Ovary (tissue), 7 donors: ENCODE measurements at regions not wholly inside any gene's neighbourhood (a gene's known extent, or its start where the extent isn't known, plus 50 kb on each side); places are given as distances from the start of the nearest gene placed in this dataset.

ENCODE experiments used
- DNase-seq, 5 donors: peaks; one replicate each; pipeline ENCODE4 v3.0.0-alpha.2; 2019 to 2020
- H3K27ac ChIP-seq, 2 donors: fragments of 200-600 bp; one replicate each; pipeline versions ENCODE4 v1.5.1 to v1.8.0; 2019 to 2022
- H3K27me3 ChIP-seq: fragments of 200-600 bp; one replicate; pipeline ENCODE4 v1.8.0; 2022
- H3K36me3 ChIP-seq: fragments of 200-600 bp; sonication (generic); one replicate; pipeline ENCODE4 v1.5.1; 2019
- H3K4me1 ChIP-seq: one replicate; pipeline ENCODE4 v1.8.1; 2013; ENCODE audit warnings: mild to moderate bottlenecking, moderate library complexity; ENCODE audit not compliant: insufficient read depth
- H3K4me3 ChIP-seq: fragments of 200-600 bp; sonication (generic); one replicate; pipeline ENCODE4 v1.5.1; 2017
- H3K9me3 ChIP-seq, 2 donors: fragments of 200-600 bp in 1 of 2; sonication (generic) in 1 of 2; one replicate each; pipeline versions ENCODE4 v1.5.1 to v1.8.1; 2013 to 2019; ENCODE audit warnings: mild to moderate bottlenecking in 1 of 2, moderate library complexity in 1 of 2
- CTCF ChIP-seq, 3 donors: fragments of 450-650 bp in 2 of 3; fragments of 200-600 bp in 1 of 3; IDR thresholded peaks; one replicate each; pipeline versions ENCODE4 v1.5.1 to v1.8.0; 2016 to 2022; ENCODE audit warnings: antibody characterized with exemption in 3 of 3, mild to moderate bottlenecking in 1 of 3
- EP300 ChIP-seq: sonication (generic); formaldehyde crosslinking; IDR thresholded peaks from one replicate; pipeline ENCODE4 v1.6.1; 2017; ENCODE audit warnings: antibody characterized with exemption
- POLR2A ChIP-seq: fragments of 450-650 bp; IDR thresholded peaks from one replicate; pipeline ENCODE4 v1.6.1; 2017; ENCODE audit warnings: antibody characterized with exemption, mild to moderate bottlenecking, moderate library complexity
- WGBS, 3 donors: extraction: QIAGEN DNeasy Blood & Tissue Kit in 1 of 3; methylation state at CpG; one replicate each; pipeline versions ENCODE4 v1.1.5 to v1.1.7; 2013 to 2017; 5-methylcytosine and 5-hydroxymethylcytosine counted together
- intact Hi-C, 4 donors: fragments of 100-400 bp; cut with DNase I; formaldehyde crosslinking; loops; one replicate each; pipeline versions ENCODE4 v1.11.0 to v1.15.1; 2022 to 2023
- donor health status: DM: no; HTN: no; CAD: no; lungs with moderate emphysema.
- donor health status: DM: no; HTN: no; CAD: no.
- donor health status: Bipolar disorder and iron deficiency.
- donor health status: DM: no; HTN: no; CAD: no.
- donor health status: DM: yes; HTN: yes; CAD: no.

GRCh38 chrX:56107320-56107719, 124.8 kb upstream of the KLF8 start:
- 72 to 84% (median 79%) methylated on average over 12 of the region's 12 CpGs for WGBS, 3 donors
- intact Hi-C loops, result no loop called here
- no peak for DNase-seq
- no peak overlapping the region for H3K27ac ChIP-seq
- H3K9me3 ChIP-seq, result no peaks in the 10 kb centered on the region
- no peak overlapping the region for H3K4me3 ChIP-seq
- H3K4me1 ChIP-seq, result no peaks in the 10 kb centered on the region
- TF ChIP-seq EP300 (no peak), POLR2A (no peak), CTCF (IDR thresholded peaks at IDR 0.05) (no peak)
- H3K27me3 ChIP-seq, result no peaks in the 10 kb centered on the region
- H3K36me3 ChIP-seq, result no peaks in the 10 kb centered on the region

GRCh38 chrX:56113785-56114436, 118.2 kb upstream of the KLF8 start:
- H3K36me3 ChIP-seq, result no peaks in the 10 kb centered on the region
- DNase-seq, result no peak
- H3K4me1 ChIP-seq, result no peaks in the 10 kb centered on the region
- no peak overlapping the region for H3K4me3 ChIP-seq
- 74 to 78% (median 75%) methylated on average over 16 of the region's 16 CpGs for WGBS, 3 donors
- intact Hi-C loops, result no loop called here
- no peaks in the 10 kb centered on the region for H3K9me3 ChIP-seq
- H3K27ac ChIP-seq, result no peak overlapping the region
- H3K27me3 ChIP-seq, result no peaks in the 10 kb centered on the region
- no peak for TF ChIP-seq POLR2A
- TF ChIP-seq CTCF (IDR thresholded peaks at IDR 0.05), result no peak
- no peak for TF ChIP-seq EP300

- TF ChIP-seq CTCF (IDR thresholded peaks at IDR 0.05) (no peak), POLR2A (no peak), EP300 (no peak)
- Histone ChIP-seq H3K27ac (no peak overlapping the region), H3K9me3 (no peaks in the 10 kb centered on the region), H3K27me3 (no peaks in the 10 kb centered on the region), H3K4me1 (no peaks in the 10 kb centered on the region), H3K36me3 (no peaks in the 10 kb centered on the region), H3K4me3 (no peak overlapping the region)
- intact Hi-C loops, result no loop called here
- WGBS, 3 donors, result 72 to 86% (median 76%) methylated on average over 1 of the region's 1 CpG
- no peak for DNase-seq
These were observed 117.7 kb upstream of the KLF8 start for GRCh38 chrX:56114437-56114787.

GRCh38 chrX:56120242-56120641, 111.9 kb upstream of the KLF8 start:
- Histone ChIP-seq H3K36me3 (no peaks in the 10 kb centered on the region), H3K4me1 (no peaks in the 10 kb centered on the region), H3K4me3 (no peak overlapping the region), H3K27me3 (no peaks in the 10 kb centered on the region), H3K27ac (no peak overlapping the region), H3K9me3 (no peaks in the 10 kb centered on the region)
- intact Hi-C loops, result loop anchor here in 1 of 4 donors (2.0 kb wide), 1 partner anchor 69 kb away; no protein-coding TSS in a partner anchor
- 81 to 87% (median 81%) methylated on average over 1 of the region's 1 CpG for WGBS, 3 donors
- DNase-seq, result no peak
- TF ChIP-seq CTCF (IDR thresholded peaks at IDR 0.05) (no peak), EP300 (no peak), POLR2A (no peak)
